SK-N-SH treated with all-trans-retinoic acid at 6 μM for 48 hours (cell line): ENCODE measurements at regions not wholly inside any gene's neighbourhood (a gene's known extent, or its start where the extent isn't known, plus 50 kb on each side); places are given as distances from the start of the nearest gene placed in this dataset.

ENCODE experiments used
- ATAC-seq: fragments of 200-7000 bp; cut with Tn5 transposase; 3 replicates; pipeline ENCODE4 v1.9.1; 2020; ENCODE audit warnings: mild to moderate bottlenecking, moderate library complexity
- ARNTL ChIP-seq: fragments of 450-650 bp; formaldehyde crosslinking; IDR thresholded peaks from 2 replicates; pipeline ENCODE4 v1.5.0; 2020; ENCODE audit warnings: low read depth, mild to moderate bottlenecking, moderate library complexity, borderline replicate concordance
- BACH2 ChIP-seq: fragments of 250-450 bp; sonication (Bioruptor Pico); IDR thresholded peaks from 2 replicates; pipeline ENCODE4 v1.9.0; 2021; ENCODE audit warnings: mild to moderate bottlenecking, borderline replicate concordance
- CSDC2 ChIP-seq: fragments of 250-450 bp; sonication (Bioruptor Pico); IDR thresholded peaks from 2 replicates; pipeline ENCODE4 v1.5.0; 2020; ENCODE audit warnings: mild to moderate bottlenecking, moderate library complexity
- ESRRG ChIP-seq: fragments of 250-450 bp; sonication (Bioruptor Pico); IDR thresholded peaks from 2 replicates; pipeline ENCODE4 v1.6.1; 2021; ENCODE audit warnings: mild to moderate bottlenecking
- GLIS3 ChIP-seq: fragments of 250-450 bp; sonication (Bioruptor Pico); IDR thresholded peaks from 2 replicates; pipeline ENCODE4 v1.5.0; 2020; ENCODE audit warnings: mild to moderate bottlenecking, moderate library complexity
- ISL1 ChIP-seq: fragments of 250-450 bp; sonication (Bioruptor Pico); IDR thresholded peaks from 2 replicates; pipeline ENCODE4 v2.1.2; 2022; ENCODE audit warnings: mild to moderate bottlenecking, moderate library complexity
- OSR1 ChIP-seq: fragments of 250-450 bp; sonication (Bioruptor Pico); IDR thresholded peaks from 2 replicates; pipeline ENCODE4 v1.8.0; 2022; ENCODE audit warnings: moderate library complexity, mild to moderate bottlenecking, inconsistent platforms
- PPARA ChIP-seq: fragments of 250-450 bp; sonication (Bioruptor Pico); IDR thresholded peaks from 2 replicates; pipeline ENCODE4 v1.5.0; 2020; ENCODE audit warnings: mild to moderate bottlenecking, borderline replicate concordance
- RARB ChIP-seq: fragments of 250-450 bp; sonication (Bioruptor Pico); IDR thresholded peaks from 2 replicates; pipeline ENCODE4 v1.8.0; 2021; ENCODE audit warnings: mild to moderate bottlenecking, moderate library complexity
- SNAI2 ChIP-seq: fragments of 250-450 bp; sonication (Bioruptor Pico); IDR thresholded peaks from 2 replicates; pipeline ENCODE4 v1.5.0; 2020; ENCODE audit warnings: mild to moderate bottlenecking, moderate library complexity
- TCF4 ChIP-seq: fragments of 250-450 bp; sonication (Bioruptor Pico); IDR thresholded peaks from 2 replicates; pipeline ENCODE4 v1.8.0; 2021; ENCODE audit warnings: mild to moderate bottlenecking, moderate library complexity, borderline replicate concordance
- TOX ChIP-seq: fragments of 250-450 bp; sonication (Bioruptor Pico); IDR thresholded peaks from 2 replicates; pipeline ENCODE4 v1.8.0; 2021; ENCODE audit warnings: mild to moderate bottlenecking, moderate library complexity, borderline replicate concordance
- ZC3H10 ChIP-seq: fragments of 250-450 bp; sonication (Bioruptor Pico); IDR thresholded peaks from 2 replicates; pipeline ENCODE4 v1.5.1; 2021; ENCODE audit warnings: mild to moderate bottlenecking, moderate library complexity
- ZFP3 ChIP-seq: fragments of 250-450 bp; sonication (Bioruptor Pico); IDR thresholded peaks from 2 replicates; pipeline ENCODE4 v1.5.0; 2020; ENCODE audit warnings: mild to moderate bottlenecking, moderate library complexity
- ZFP30 ChIP-seq: fragments of 450-650 bp; formaldehyde crosslinking; IDR thresholded peaks from 2 replicates; pipeline ENCODE4 v1.5.0; 2022; ENCODE audit warnings: mild to moderate bottlenecking, moderate library complexity
- ZNF565 ChIP-seq: fragments of 450-650 bp; formaldehyde crosslinking; conservative IDR thresholded peaks from 2 replicates; pipeline ENCODE4 v1.5.0; 2020; ENCODE audit warnings: low read depth, mild to moderate bottlenecking, moderate library complexity
- ZNF70 ChIP-seq: fragments of 450-650 bp; formaldehyde crosslinking; IDR thresholded peaks from 2 replicates; pipeline ENCODE4 v1.5.0; 2020; ENCODE audit warnings: mild to moderate bottlenecking, moderate library complexity
- ZNF8 ChIP-seq: fragments of 450-650 bp; formaldehyde crosslinking; IDR thresholded peaks from 2 replicates; pipeline ENCODE4 v1.5.0; 2020; ENCODE audit warnings: mild to moderate bottlenecking, moderate library complexity
- TF ChIP-seq, protein P1 (sequence below): fragments of 250-450 bp; sonication (Bioruptor Pico); IDR thresholded peaks from 2 replicates; pipeline ENCODE4 v1.5.1; 2020; ENCODE audit warnings: low read depth, mild to moderate bottlenecking, moderate library complexity
- TF ChIP-seq, protein P2 (sequence below): fragments of 250-450 bp; sonication (Bioruptor Pico); IDR thresholded peaks from 2 replicates; pipeline ENCODE4 v1.8.0; 2021; ENCODE audit warnings: low read depth, mild to moderate bottlenecking, moderate library complexity, borderline replicate concordance
- TF ChIP-seq, protein P3 (sequence below): fragments of 250-450 bp; sonication (Bioruptor Pico); IDR thresholded peaks from 2 replicates; pipeline ENCODE4 v1.5.1; 2021; ENCODE audit warnings: mild to moderate bottlenecking, moderate library complexity
- TF ChIP-seq, protein P4 (sequence below): fragments of 250-450 bp; sonication (Bioruptor Pico); IDR thresholded peaks from 2 replicates; pipeline ENCODE4 v1.5.0; 2020; ENCODE audit warnings: mild to moderate bottlenecking, moderate library complexity
- TF ChIP-seq, protein P5 (sequence below): fragments of 250-450 bp; sonication (Bioruptor Pico); IDR thresholded peaks from 2 replicates; pipeline ENCODE4 v1.8.0; 2020; ENCODE audit warnings: mild to moderate bottlenecking, moderate library complexity, borderline replicate concordance

DNA sequence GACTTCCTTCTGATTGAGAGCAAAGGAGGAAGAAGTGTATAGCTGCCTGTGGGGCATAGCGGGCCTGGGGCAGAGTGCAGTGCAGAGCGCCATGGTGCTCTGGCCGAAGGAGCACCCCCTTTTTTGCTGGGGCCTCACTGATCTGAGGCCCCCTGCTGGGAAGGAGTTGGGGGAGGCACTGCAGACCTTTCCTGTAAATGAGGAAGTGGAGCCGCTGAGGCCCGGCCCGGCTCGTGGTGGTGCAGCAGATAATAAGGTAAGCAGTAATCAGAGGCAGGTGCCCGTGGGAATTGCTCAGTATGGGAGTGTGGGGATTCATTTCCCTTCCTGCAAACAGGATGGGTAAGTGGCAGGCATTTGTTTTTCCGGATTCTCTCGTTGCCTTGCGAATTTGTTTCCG, 373.7 kb upstream of the MKI67 start:
- no peak for ATAC-seq
- TF ChIP-seq ESRRG (CRISPR knock-in tag) (no peak), ZFP30 (CRISPR knock-in tag) (no peak), CSDC2 (no peak), PPARA (CRISPR knock-in tag) (no peak), ARNTL (CRISPR knock-in tag) (no peak), ZNF70 (CRISPR knock-in tag) (no peak), ZNF565 (CRISPR knock-in tag) (no peak), SNAI2 (no peak), ZFP3 (CRISPR knock-in tag) (no peak), RARB (CRISPR knock-in tag) (no peak), BACH2 (CRISPR knock-in tag) (no peak), ISL1 (CRISPR knock-in tag) (no peak)
- TF ChIP-seq, protein P1, sequence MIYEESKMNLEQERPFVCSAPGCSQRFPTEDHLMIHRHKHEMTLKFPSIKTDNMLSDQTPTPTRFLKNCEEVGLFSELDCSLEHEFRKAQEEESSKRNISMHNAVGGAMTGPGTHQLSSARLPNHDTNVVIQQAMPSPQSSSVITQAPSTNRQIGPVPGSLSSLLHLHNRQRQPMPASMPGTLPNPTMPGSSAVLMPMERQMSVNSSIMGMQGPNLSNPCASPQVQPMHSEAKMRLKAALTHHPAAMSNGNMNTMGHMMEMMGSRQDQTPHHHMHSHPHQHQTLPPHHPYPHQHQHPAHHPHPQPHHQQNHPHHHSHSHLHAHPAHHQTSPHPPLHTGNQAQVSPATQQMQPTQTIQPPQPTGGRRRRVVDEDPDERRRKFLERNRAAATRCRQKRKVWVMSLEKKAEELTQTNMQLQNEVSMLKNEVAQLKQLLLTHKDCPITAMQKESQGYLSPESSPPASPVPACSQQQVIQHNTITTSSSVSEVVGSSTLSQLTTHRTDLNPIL (CRISPR knock-in tag) = no peak

DNA sequence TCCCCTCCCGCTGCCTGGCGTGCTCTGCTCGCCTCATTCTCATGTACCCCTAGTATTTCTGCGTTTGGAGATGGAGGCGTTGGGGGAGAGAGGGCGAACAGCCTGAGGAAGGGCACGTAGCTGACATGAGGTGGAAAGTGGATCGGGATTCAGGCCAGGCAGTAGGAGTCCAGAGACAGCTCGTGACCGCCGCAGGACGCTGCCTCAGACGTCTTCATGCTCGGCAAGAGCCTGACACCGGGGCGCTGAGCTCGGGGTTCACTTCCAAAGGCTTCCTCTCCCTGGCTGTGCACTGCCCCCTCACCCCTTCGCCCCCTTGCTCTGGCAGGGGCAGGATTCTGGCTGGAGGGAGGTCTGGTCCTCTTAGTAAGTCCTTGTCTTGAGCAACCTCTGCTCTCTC, 374.4 kb upstream of the MKI67 start:
- no peak for TF ChIP-seq ZNF8 (CRISPR knock-in tag)
- no peak for TF ChIP-seq ESRRG (CRISPR knock-in tag)
- TF ChIP-seq ZC3H10 = no peak
- TF ChIP-seq, protein P2, sequence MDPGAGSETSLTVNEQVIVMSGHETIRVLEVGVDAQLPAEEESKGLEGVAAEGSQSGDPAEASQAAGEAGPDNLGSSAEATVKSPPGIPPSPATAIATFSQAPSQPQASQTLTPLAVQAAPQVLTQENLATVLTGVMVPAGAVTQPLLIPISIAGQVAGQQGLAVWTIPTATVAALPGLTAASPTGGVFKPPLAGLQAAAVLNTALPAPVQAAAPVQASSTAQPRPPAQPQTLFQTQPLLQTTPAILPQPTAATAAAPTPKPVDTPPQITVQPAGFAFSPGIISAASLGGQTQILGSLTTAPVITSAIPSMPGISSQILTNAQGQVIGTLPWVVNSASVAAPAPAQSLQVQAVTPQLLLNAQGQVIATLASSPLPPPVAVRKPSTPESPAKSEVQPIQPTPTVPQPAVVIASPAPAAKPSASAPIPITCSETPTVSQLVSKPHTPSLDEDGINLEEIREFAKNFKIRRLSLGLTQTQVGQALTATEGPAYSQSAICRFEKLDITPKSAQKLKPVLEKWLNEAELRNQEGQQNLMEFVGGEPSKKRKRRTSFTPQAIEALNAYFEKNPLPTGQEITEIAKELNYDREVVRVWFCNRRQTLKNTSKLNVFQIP (CRISPR knock-in tag) = no peak
- no peak for TF ChIP-seq OSR1 (CRISPR knock-in tag)
- TF ChIP-seq BACH2 (CRISPR knock-in tag) = no peak
- TF ChIP-seq ZNF565 (CRISPR knock-in tag) = no peak
- no peak for TF ChIP-seq ZFP3 (CRISPR knock-in tag)
- TF ChIP-seq, protein P3, sequence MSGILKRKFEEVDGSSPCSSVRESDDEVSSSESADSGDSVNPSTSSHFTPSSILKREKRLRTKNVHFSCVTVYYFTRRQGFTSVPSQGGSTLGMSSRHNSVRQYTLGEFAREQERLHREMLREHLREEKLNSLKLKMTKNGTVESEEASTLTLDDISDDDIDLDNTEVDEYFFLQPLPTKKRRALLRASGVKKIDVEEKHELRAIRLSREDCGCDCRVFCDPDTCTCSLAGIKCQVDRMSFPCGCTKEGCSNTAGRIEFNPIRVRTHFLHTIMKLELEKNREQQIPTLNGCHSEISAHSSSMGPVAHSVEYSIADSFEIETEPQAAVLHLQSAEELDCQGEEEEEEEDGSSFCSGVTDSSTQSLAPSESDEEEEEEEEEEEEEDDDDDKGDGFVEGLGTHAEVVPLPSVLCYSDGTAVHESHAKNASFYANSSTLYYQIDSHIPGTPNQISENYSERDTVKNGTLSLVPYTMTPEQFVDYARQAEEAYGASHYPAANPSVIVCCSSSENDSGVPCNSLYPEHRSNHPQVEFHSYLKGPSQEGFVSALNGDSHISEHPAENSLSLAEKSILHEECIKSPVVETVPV = no peak
- TF ChIP-seq, protein P4, sequence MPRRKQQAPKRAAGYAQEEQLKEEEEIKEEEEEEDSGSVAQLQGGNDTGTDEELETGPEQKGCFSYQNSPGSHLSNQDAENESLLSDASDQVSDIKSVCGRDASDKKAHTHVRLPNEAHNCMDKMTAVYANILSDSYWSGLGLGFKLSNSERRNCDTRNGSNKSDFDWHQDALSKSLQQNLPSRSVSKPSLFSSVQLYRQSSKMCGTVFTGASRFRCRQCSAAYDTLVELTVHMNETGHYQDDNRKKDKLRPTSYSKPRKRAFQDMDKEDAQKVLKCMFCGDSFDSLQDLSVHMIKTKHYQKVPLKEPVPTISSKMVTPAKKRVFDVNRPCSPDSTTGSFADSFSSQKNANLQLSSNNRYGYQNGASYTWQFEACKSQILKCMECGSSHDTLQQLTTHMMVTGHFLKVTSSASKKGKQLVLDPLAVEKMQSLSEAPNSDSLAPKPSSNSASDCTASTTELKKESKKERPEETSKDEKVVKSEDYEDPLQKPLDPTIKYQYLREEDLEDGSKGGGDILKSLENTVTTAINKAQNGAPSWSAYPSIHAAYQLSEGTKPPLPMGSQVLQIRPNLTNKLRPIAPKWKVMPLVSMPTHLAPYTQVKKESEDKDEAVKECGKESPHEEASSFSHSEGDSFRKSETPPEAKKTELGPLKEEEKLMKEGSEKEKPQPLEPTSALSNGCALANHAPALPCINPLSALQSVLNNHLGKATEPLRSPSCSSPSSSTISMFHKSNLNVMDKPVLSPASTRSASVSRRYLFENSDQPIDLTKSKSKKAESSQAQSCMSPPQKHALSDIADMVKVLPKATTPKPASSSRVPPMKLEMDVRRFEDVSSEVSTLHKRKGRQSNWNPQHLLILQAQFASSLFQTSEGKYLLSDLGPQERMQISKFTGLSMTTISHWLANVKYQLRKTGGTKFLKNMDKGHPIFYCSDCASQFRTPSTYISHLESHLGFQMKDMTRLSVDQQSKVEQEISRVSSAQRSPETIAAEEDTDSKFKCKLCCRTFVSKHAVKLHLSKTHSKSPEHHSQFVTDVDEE (CRISPR knock-in tag) = no peak
- no peak for TF ChIP-seq TOX (CRISPR knock-in tag)
- no peak for TF ChIP-seq TCF4 (CRISPR knock-in tag)
- no peak for TF ChIP-seq PPARA (CRISPR knock-in tag)
- no peak for TF ChIP-seq GLIS3
- no peak for ATAC-seq

DNA sequence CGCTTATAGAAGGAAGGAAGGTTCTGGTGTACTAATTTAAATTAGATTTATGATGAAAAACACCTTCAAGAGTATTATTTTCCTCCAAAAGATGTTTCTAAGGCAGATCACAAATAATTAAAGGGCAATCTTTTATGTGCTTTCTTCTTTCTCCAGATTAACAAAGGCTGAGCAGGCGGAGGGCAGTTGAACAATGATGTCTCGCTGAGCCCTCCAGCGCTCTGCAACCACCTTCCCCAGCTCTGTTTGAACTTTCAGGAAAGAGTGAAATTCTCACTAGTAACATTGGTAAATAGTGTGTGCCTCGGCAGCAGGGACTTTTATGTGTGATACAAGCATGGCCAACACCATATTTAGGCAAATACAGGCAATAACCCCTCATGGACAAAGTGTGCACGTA, 379.1 kb upstream of the MKI67 start:
- no peak for TF ChIP-seq ZFP30 (CRISPR knock-in tag)
- no peak for TF ChIP-seq ESRRG (CRISPR knock-in tag)
- TF ChIP-seq PPARA (CRISPR knock-in tag) = no peak
- TF ChIP-seq ZFP3 (CRISPR knock-in tag) = no peak
- TF ChIP-seq, protein P2 (CRISPR knock-in tag) = no peak
- TF ChIP-seq ZNF8 (CRISPR knock-in tag) = no peak
- no peak for TF ChIP-seq TCF4 (CRISPR knock-in tag)
- TF ChIP-seq, protein P1 (CRISPR knock-in tag) = no peak
- no peak for TF ChIP-seq GLIS3
- no peak for TF ChIP-seq CSDC2
- no peak for TF ChIP-seq RARB (CRISPR knock-in tag)
- TF ChIP-seq OSR1 (CRISPR knock-in tag) = no peak
- no peak for TF ChIP-seq ZNF565 (CRISPR knock-in tag)
- no peak for TF ChIP-seq TOX (CRISPR knock-in tag)
- TF ChIP-seq, protein P5, sequence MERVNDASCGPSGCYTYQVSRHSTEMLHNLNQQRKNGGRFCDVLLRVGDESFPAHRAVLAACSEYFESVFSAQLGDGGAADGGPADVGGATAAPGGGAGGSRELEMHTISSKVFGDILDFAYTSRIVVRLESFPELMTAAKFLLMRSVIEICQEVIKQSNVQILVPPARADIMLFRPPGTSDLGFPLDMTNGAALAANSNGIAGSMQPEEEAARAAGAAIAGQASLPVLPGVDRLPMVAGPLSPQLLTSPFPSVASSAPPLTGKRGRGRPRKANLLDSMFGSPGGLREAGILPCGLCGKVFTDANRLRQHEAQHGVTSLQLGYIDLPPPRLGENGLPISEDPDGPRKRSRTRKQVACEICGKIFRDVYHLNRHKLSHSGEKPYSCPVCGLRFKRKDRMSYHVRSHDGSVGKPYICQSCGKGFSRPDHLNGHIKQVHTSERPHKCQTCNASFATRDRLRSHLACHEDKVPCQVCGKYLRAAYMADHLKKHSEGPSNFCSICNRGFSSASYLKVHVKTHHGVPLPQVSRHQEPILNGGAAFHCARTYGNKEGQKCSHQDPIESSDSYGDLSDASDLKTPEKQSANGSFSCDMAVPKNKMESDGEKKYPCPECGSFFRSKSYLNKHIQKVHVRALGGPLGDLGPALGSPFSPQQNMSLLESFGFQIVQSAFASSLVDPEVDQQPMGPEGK = no peak
- TF ChIP-seq, protein P3 = no peak
- ATAC-seq = no peak
